Uterus (tissue), 3 donors: ENCODE measurements at regions not wholly inside any gene's neighbourhood (a gene's known extent, or its start where the extent isn't known, plus 50 kb on each side); places are given as distances from the start of the nearest gene placed in this dataset.
A peak's percentile ranks its signal among the peaks of the same experiment; 100 is the strongest.

Experiments
- DNase-seq, 2 donors: peaks; one replicate each; pipeline ENCODE4 v3.0.0-alpha.2; 2019 to 2020
- H3K27ac ChIP-seq, 2 donors: fragments of 200-600 bp; sonication (generic); 1 replicate in 1 of 2; 2 replicates in 1 of 2; pipeline ENCODE4 v1.5.1; 2016 to 2018
- H3K27me3 ChIP-seq, 2 donors: fragments of 200-600 bp; sonication (generic); one replicate each; pipeline ENCODE4 v1.5.1; 2018 to 2019; ENCODE audit warnings: control low read depth in 1 of 2
- H3K36me3 ChIP-seq, 2 donors: fragments of 200-600 bp; sonication (generic); one replicate each; pipeline ENCODE4 v1.5.1; 2019; ENCODE audit warnings: control low read depth in 1 of 2
- H3K4me1 ChIP-seq, 2 donors: fragments of 200-600 bp; sonication (generic); one replicate each; pipeline ENCODE4 v1.5.1; 2018 to 2019; ENCODE audit warnings: control low read depth in 1 of 2
- H3K4me3 ChIP-seq, 2 donors: fragments of 200-600 bp; sonication (generic); 1 replicate in 1 of 2; 2 replicates in 1 of 2; pipeline ENCODE4 v1.5.1; 2018 to 2019; ENCODE audit warnings: mild to moderate bottlenecking in 1 of 2
- H3K9me3 ChIP-seq, 2 donors: fragments of 200-600 bp; sonication (generic); one replicate each; pipeline ENCODE4 v1.5.1; 2019; ENCODE audit warnings: control low read depth in 1 of 2
- CTCF ChIP-seq, 4 experiments: fragments of 200-600 bp in 2 of 4; fragments of 450-650 bp in 2 of 4; sonication (generic) in 2 of 4; IDR thresholded peaks; one replicate each; pipeline ENCODE4 v1.5.1; 2016 to 2019; ENCODE audit warnings: antibody characterized with exemption in 4 of 4, mild to moderate bottlenecking in 2 of 4, moderate library complexity in 1 of 4
- POLR2A ChIP-seq, 2 donors: fragments of 450-650 bp; IDR thresholded peaks; one replicate each; pipeline ENCODE4 v1.6.1; 2016; ENCODE audit warnings: antibody characterized with exemption in 2 of 2, mild to moderate bottlenecking in 1 of 2, moderate library complexity in 1 of 2
- intact Hi-C: fragments of 100-400 bp; cut with DNase I; formaldehyde crosslinking; loops from one replicate; pipeline ENCODE4 v1.15.1; 2023; ENCODE audit warnings: low total_unique reads
- donor health status: DM: yes; HTN: yes; CAD: no.

- Histone ChIP-seq H3K9me3 (no peaks in the 10 kb centered on the region), H3K27me3 (no peaks in the 10 kb centered on the region), H3K4me3 (no peak overlapping the region), H3K4me1 (no peaks in the 10 kb centered on the region), H3K36me3 (no peaks in the 10 kb centered on the region), H3K27ac (no peak overlapping the region)
- DNase-seq: no peak
- TF ChIP-seq CTCF (IDR thresholded peaks at IDR 0.05) (no peak), POLR2A (IDR thresholded peaks at IDR 0.05) (no peak)
- intact Hi-C loops: no loop called here
Measured at GRCh38 chr20:51118985-51119527, 96.1 kb upstream of the KCNG1 start.

- Histone ChIP-seq H3K4me1 (no peaks in the 10 kb centered on the region), H3K9me3 (no peaks in the 10 kb centered on the region), H3K27ac (no peak overlapping the region), H3K4me3 (no peak overlapping the region), H3K36me3 (no peaks in the 10 kb centered on the region), H3K27me3 (no peaks in the 10 kb centered on the region)
- TF ChIP-seq POLR2A (IDR thresholded peaks at IDR 0.05) (no peak), CTCF (IDR thresholded peaks at IDR 0.05) (no peak)
- intact Hi-C loops: no loop called here
- no peak for DNase-seq
Measured at GRCh38 chr20:51118216-51118615, 95.3 kb upstream of the KCNG1 start.

DNA sequence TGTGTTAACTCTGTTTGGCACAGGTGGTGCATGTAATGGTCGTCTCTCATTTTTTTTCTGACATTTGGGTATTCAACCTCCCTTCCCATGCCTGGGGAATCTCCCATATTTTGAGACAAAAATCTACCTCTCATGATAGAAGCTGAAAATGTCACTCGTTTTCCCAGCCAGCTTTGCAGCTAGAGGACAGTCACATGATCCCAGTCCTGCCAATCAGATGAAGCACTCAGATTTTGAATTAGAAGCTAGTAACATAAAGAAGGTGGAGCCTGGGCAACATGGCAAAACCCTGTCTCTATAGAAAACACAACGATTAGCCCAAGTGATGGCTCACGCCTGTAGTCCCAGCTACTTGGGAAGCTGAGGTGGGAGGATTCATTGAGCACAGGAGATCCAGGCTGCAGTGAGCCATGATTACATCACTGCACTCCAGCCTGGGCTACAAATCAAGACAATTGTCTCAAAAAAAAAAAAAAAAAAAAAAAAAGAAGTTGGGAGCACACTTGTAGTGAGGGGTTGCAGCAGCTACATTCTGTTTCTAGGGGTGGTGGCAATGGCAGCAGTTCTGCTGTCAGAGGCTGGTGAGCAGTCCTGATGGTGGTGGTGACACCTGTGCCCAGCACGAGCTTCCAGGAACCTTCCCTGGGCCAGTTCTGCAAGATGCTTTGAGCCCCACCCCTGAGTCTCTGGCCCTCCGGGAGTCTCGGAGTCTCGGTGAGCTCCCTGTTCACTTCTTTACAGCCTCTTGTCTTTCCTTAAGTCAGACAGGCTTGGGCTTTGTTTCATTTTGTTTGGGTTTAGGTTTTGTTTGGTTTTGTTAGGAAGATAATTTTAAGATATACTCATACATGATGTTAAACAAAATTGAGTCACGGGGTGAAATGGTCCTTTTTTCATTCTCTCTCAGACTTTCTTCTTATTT is 94.1 kb upstream of the KCNG1 start:
- DNase-seq: peak; percentile 26 to 52
- Histone ChIP-seq H3K27me3 (no peaks in the 10 kb centered on the region), H3K4me1 (no peaks in the 10 kb centered on the region), H3K27ac (peak overlapping the region in 1 of 2 donors; percentile 4), H3K9me3 (no peaks in the 10 kb centered on the region), H3K36me3 (no peaks in the 10 kb centered on the region), H3K4me3 (no peak overlapping the region)
- TF ChIP-seq POLR2A (IDR thresholded peaks at IDR 0.05): no peak
- TF ChIP-seq CTCF (IDR thresholded peaks at IDR 0.05): no peak
- intact Hi-C loops: no loop called here

GRCh38 chr20:51111290-51111689 is 88.4 kb upstream of the KCNG1 start:
- intact Hi-C loops: no loop called here
- no peak for DNase-seq
- H3K36me3 ChIP-seq: no peaks in the 10 kb centered on the region
- H3K4me1 ChIP-seq: no peaks in the 10 kb centered on the region
- no peak overlapping the region for H3K27ac ChIP-seq
- no peaks in the 10 kb centered on the region for H3K27me3 ChIP-seq
- no peak overlapping the region for H3K4me3 ChIP-seq
- H3K9me3 ChIP-seq: no peaks in the 10 kb centered on the region
- TF ChIP-seq POLR2A (IDR thresholded peaks at IDR 0.05) (no peak), CTCF (IDR thresholded peaks at IDR 0.05) (no peak)

- Histone ChIP-seq H3K9me3 (no peaks in the 10 kb centered on the region), H3K4me1 (no peaks in the 10 kb centered on the region), H3K36me3 (no peaks in the 10 kb centered on the region), H3K27ac (no peak overlapping the region), H3K4me3 (no peak overlapping the region), H3K27me3 (no peaks in the 10 kb centered on the region)
- intact Hi-C loops: no loop called here
- no peak for DNase-seq
- no peak for TF ChIP-seq CTCF (IDR thresholded peaks at IDR 0.05)
- no peak for TF ChIP-seq POLR2A (IDR thresholded peaks at IDR 0.05)
Measured at GRCh38 chr20:51108638-51109363, 85.9 kb upstream of the KCNG1 start.
